Skin of body (tissue), 1 donor: ENCODE measurements at regions not wholly inside any gene's neighbourhood (a gene's known extent, or its start where the extent isn't known, plus 50 kb on each side); places are given as distances from the start of the nearest gene placed in this dataset.
"Not testable (repeated sequence)": the region's sequence is repeated elsewhere in the genome, so short reads cannot be mapped to it uniquely, and the experiment has no call there.

Experiments used
- DNase-seq: peaks from one replicate; lab custom pipeline; 2025; lab: John Stamatoyannopoulos, UW

DNA sequence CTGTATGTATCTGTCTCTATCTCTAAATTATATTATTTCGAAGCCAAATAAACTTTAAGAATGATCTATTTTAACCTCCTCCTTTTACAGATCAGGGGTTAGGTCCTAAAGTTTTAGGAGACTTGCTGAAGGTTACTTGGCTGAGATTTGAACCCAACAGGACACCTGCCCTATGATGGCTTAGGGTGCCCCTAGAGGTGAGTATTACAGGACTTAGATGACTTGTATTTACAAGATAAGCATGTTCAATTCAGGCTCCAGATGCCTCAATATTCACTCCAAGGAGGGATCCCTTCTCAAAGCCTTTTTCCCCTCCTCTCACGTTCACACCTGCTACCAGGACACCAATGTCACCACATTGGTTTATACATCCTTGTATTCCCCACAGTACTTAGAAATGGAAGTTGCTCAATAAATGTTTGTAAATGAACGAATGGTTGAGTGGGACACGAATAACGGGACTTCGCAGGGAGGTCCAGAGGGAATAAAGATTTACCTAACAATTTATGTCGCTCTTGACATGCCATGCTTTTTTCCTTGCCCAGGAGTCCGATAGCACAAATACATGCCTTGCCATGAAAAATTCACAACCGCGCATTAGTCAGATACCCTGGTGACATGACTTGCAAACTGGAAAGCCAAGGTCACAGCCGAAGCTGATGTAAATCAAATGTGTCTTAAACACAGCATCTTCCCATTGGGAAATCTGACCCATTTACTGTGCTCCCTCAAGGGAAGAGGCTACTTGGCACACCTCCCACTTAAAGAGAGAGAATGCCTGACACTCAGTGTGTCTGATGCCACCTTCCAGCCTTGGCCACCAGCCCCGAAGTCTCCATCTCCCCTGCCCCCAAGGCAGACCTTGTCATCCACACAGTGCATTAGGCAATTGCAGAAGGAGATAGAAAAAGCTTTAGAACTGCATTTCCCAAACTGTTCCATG is 872.2 kb upstream of the AUTS2 start:
- no peak for DNase-seq

DNA sequence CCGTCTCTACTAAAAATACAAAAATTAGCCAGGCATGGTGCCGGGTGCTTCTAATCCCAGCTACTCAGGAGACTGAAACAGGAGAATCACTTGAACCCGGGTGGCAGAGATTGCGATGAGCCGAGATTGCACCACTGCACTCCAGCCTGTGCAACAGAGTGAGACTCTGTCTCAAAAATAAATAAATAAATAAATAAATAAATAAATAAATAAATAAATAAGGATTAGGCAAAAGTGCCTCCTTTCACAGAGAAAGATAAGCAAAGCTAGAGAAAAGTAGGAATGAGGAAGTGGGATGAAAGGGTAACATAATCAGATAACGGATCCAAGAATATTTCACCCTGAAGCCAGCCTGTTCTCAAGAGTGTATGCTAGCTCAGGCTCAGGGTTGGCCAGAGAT is 869.6 kb upstream of the AUTS2 start:
- DNase-seq, result not testable (repeated sequence)

DNA sequence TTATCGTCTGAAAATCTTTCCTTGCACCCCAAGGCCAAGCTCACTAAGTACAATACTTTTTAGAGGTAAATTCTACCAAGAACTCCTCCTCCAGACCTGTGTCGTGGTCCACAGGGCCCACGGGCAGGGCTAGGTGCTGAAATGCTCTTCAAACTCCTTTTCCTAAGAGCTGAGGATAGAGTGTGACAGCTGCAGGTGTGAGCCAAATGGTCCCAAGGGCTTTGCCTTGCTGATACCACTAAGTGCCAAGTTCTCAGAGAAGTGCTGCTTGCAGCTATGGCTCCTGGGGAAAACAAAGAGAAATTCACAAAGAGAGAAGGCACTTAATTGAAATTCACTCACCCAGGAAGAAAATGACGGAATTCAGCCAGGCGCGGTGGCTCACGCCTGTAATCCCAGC is 868.9 kb upstream of the AUTS2 start:
- no peak for DNase-seq

DNA sequence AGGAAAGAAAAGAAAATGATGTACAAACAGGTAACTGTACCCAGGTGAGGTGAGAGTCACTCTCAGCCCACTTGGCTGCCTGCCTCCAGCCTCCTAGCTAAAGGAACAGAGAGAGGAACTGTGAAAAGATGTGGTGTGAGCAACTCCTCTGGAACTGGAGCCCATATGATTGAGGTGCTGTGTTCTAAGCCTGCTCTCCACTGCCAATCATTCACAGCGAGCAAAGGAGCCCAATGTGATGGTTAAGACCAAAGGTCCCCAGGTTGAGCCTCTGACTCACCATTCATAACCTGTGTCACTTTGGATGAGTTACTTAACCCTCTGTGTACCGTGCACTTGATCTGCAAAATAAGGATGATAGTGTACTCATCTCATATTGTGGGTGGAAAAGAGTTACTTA is 868.1 kb upstream of the AUTS2 start:
- DNase-seq, result no peak

DNA sequence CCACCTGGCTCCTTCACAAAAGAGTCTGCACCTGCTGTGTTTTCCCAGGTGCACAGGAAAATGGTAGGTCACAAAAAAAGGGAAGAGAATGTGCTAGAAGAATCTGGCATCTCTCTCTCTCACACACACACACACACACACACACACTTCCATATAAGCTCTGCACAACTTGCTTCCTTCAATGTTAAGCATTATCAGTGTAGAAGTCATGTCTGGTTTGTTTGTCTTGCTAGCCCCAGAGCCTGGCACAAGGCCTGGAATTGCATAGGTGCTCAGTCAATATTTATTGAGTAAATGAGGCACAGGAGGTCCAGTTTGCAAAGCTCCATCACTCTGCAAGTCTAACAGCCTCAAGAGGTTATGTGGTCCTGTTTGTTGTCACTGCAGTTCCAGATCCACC is 867.3 kb upstream of the AUTS2 start:
- no peak for DNase-seq

DNA sequence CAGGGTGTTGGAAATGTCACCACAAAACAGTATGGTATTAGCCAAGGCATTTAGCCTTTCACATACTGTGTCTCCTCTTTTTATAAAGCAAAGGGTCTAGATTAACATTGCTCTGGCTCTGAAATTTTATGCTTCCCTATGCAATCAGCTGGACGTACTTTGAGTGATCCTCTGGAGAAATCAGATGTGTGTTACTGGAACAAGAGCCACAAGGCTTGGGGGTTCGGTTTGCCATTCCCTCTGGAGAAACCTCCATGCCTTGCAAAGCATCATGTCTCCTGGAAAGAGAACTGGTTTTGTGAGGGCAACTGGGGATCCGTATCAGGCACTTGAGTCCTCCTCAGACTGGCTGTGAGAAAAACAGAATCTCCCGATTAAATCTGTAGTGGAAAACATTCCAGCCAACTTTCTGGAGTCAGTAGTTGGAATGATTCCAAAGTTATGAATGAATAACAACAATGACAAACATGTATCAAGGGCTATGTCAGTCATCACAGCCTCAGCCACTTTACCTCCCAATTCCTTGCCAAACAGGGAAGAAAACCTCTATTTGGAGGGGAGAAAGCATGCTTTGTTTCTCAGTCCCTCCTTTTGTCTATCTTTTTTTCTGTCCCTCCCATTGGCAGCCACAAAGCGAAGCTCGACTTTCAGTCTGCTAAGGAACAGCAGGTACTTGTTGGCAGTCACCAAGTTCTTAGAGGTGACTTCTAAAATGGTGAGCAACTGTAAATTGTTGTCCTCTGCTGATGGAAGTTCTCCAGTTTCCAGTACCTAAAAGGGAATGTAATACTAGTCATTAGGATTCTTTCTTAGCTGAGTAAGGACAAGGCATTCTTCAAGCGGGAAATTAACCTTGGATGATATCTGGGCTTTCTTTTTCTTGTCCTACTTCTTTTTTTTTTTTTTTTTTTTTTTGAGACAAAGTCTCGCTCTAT is 864.8 kb upstream of the AUTS2 start:
- DNase-seq, result peak; percentile 50

DNA sequence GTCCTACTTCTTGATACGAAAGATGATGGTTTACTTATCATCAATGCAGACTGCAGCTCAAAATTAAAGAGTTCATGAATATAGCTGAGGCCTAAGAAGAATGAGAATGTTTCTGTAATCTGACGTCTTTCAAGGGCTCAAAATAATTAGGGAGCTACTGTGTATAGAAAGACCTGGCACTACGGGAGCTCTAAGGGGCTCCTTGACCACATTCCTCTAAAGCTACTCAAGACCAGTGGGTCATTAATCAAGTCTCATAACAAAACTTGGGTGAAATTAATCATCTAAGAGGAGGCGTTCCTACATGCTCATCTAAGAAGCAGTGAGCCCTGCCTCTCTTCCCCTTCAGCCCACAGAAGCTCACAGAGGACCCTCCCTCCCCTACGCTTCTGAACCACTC is 863.8 kb upstream of the AUTS2 start:
- DNase-seq, result no peak

DNA sequence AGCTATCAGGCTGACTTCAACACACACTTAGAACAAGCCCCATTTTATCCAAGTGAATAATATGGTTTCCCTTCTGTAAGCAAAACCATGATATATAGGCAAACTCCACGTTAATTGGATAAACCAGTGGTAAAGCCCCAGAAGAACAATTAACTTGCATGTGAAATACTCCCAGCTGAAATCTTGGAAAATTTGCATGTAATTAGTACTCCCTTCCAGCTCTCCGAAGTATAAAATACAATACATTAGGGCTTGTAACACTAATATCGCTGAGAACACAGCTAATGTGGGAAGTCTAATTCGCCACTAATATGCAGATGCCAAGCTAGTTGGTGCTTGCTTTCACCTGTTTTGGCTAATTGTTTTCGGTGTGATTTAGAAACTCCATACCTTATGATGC is 859.0 kb upstream of the AUTS2 start:
- no peak for DNase-seq

DNA sequence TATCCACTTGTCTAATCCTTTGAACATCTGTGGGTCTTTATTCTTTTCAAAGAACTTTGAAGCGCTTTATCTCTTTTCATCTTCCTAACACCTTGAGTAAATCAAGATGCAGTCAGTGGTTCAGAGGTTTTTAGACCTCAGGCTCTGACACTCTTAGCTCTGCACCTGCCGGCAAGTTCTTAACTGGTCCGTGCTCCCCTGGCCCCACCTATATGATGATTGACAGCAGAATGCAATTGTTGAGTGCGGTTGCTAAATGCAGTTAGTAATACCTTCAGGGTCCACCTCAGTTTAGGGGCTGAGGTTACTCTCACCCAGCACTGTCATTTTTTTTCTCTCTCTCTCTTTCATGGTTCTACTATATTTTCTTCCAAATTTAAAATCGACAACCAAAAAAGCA is 854.2 kb upstream of the AUTS2 start:
- DNase-seq, result no peak

DNA sequence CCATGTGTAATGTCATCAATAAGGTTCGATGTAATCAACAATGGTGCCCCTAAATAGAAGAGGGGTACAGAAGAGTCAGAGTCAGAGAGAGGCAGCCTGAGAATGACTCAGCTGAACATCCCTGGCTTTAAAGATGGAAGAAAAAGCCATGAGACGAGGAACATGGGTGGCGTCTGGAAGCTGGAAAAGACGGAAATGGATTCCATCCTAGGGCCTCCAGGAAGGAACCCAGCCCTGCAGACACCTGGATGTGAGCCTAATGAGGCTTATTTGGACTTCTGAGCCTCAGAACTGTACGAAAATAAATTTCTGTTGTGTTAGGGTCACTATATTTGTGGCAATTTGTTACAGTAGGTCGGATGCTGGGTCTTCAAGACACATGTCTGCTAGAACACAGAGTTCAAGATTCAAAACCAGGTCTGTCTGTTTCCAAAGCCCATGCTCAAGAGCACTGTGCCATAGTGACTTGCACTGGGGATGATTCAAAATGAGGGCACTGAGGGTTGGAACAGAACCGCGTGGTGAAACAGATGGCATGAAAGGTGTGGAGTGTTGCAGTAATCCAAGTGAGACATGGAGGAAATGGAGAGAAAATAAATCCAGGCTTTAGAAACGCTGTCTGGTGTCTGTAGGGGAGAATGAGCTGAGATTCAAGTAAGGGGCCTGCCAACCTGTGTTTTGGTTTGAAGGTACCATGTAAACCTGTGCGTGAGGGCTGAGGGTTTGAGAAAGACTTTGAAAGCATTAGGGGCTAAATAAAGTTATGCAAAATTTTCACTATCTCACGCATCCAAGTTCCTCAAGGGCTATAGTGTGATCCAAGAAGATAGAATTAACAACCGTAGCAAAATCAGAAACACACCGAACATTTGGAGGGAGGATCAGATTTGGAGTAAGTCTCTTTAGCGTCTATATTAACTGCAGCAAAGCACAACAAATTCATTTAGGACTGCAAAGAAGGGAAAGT is 849.1 kb upstream of the AUTS2 start:
- DNase-seq, result no peak

DNA sequence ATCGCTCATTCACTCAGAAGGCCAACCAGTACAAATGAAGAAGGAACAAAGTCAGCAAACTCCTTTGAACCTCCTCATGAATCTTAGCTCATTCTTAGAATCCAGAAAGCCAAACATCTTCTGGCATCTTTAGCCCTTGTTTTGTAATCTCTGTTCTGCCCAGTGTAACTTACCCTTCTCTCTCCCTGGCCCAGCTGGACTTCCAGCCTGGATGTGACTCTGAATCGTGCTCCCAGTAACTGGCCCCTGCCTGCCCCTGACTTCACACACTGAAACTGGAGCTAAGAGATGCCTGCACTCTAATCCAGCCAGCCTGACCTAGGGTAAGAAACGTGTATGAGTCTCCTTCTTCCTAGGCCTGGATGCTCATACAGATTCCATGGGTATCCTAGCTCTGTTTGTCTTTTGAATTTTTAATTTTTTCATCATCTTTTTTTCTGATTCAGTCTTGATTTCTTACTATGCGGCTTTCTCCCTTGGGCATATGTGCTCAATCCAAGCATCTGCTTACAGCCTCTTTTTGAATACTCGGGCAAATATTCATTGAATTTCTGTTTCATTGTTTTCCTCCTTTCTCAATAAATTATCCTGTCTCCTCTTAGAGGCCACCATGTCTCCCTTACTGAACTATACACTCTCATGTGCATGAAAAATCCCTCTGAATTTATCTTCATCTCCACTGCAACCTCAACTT is 845.6 kb upstream of the AUTS2 start:
- DNase-seq, result peak; percentile 55

DNA sequence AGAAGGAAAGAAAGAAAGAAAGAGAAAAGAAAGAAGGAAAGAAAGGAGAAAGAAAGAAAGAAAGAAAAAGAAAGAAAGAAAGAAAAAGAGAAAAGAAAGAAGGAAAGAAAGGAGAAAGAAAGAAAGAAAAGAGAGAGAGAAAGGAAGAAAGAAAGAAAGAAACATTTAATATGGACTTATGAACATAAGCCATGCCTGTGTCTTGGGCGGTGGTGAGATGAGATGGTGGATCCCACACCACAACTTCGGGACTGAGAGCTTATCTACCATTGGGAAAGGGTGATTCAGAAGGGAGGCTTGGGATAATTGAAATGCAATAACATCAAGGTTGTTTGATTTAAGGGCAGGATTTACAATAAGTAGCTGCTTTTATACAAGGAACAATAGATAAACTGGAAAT is 843.9 kb upstream of the AUTS2 start:
- no peak for DNase-seq

DNA sequence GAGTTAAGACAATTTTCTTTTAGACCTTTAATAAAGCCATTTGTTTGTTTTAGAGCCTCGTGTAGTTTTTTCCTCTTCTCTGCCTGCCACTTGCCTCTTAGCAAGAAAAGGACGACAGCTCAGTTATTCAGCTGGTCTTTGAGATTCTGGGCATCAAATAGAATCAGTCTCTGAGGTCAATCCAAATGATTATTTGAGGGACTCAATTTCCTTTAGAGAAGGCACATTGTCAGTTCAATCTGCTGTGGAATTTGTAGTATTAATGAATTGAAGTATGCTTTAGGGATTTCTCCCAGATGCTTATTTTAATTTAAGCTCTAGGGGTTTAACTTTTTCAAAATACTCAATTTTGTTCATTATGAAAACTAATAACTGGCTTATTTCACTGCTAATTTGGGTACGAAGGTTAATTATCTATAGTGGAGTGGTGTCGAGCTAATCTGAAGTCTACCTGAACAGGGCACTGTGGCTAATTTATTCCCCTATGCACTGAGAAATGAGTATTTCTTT is 841.2 kb upstream of the AUTS2 start:
- DNase-seq, result no peak

DNA sequence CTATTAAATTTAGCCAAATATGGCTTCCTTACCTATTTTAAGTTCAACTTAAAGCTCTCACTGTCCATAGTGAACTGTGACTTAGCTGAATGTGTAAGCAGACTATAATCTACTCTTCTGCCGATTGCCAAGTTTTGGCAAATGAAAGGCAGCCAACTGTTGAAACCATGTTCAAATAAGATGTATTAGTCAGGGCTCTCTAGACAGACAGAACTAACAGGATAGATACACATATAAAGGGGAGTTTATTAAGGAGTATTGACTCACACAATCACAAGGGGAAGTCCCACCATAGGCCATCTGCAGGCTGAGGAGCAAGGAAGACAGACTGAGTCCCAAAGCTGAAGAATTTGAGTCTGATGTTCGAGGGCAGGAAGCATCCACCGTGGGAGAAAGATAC is 837.7 kb upstream of the AUTS2 start:
- no peak for DNase-seq

DNA sequence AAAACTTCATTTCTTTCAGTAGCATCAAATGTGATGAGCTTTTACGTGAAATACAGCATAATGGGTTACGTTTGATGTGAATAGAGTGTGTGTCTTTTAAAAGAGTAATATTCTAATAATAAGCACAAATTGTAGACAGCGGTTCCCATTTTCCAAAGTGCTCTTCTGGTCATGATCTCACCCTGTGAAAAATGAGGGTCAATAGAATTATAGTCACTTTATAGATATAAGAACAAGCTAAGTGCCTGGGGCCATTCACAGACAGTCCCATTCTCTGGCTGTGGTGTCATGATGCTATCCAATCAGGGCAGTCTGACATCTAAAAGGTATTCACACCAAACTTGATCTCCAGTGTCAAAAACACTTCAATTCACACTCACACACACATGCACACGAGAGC is 830.8 kb upstream of the AUTS2 start:
- DNase-seq, result no peak

DNA sequence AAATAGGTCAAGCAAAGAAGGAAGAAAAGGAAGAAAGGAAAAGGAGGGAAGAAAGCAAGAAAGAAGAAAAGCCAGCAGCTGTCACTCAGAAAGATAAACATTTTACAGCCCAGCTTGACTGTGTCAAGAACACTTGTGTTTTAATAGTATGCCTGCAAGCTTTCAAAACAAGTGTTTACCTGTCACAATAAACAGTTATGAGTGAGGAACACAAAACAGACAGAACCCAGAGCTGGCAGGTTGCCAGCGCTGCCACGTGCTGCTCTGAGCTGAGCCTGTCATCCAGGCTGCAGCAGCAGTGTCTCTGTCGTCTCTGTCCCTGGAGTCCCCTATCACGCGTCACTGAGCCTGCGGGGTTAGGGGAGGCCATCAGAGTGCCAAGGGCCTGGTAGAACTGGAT is 827.6 kb upstream of the AUTS2 start:
- no peak for DNase-seq

DNA sequence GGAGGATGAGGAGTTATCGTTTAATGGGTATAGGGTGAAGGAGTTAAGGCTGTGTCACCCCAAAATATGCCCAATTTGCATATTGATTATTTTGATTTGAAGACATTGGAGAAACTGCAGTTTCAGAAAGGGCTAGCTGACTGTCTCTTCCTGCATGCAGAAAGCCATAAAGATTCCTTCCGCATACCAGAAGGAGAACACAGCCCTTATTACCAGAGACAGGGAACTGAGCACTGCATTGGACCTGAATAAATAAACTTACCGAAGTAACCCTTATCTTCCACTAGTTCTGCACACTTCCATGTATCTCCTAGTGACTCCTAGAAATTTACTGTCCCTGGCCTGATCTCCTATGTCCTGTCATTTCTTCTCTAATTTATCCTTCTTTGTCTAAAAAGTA is 821.9 kb upstream of the AUTS2 start:
- DNase-seq, result no peak

DNA sequence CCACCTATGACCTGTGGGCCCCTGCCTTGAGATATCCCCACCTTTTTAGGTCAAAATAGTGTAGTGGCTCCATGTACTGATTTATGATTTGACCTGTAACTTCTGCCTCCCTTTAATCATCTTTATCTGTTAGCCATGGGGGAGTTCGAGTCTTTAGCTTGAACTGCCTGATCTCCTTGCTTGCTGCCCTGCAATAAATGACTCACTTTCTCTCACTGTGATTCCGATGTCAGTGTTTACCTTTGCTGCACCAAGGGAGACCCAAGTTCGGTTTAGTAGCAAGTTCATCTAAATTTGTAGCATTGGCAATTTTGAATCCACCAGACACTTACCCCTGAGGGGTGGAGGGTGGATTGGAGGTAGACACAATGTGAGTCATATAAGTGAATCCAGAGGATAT is 814.6 kb upstream of the AUTS2 start:
- DNase-seq, result no peak

DNA sequence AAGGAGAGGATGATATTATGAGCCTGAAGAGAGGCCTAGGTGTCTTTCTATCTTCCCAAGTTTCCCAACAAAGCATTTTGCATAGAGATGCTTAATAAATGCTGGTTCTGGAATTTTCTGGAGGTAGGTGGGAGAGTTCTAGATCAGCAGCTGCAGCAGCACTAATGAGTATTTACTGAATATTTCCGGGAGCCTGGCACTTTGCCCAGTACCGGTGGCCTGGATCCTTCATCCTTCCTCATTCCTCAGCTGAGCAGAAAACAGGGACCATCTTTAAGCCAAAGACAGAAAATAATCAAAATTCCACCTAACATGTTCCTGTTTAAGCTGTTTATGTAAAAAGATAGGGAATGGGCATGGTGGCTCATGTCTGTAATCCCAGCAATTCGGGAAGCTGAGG is 813.2 kb upstream of the AUTS2 start:
- no peak for DNase-seq

DNA sequence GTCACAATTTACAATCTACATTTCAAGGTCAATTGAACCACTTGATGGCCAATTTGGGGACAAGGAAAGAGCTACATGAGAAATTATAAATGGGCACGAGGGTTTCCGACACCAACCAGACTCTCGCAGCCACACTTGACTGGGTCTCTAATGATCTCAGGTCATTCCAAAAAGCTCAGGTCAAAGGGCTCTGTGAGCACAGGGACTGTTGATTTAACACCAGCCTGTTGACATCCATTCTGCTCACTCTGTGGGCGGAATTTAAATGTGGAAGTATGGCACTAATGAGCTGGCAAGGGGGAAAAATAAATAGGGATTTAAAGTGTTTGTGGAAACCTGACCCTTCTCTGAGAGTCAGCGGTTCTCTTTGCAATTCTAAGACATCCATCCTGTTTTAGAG is 810.7 kb upstream of the AUTS2 start:
- no peak for DNase-seq
